GM12878 (cell line): ENCODE measurements at regions not wholly inside any gene's neighbourhood (a gene's known extent, or its start where the extent isn't known, plus 50 kb on each side); places are given as distances from the start of the nearest gene placed in this dataset.

Experiments used
- ATAC-seq: fragments of 200-7000 bp; cut with Tn5 transposase; 3 replicates; pipeline ENCODE4 v1.9.1; 2020; ENCODE audit warnings: mild to moderate bottlenecking, moderate library complexity
- BruUV-seq: library from RNA; stranded (reverse); fragments of 400-500 nt; replicated peaks from 2 replicates; lab custom pipeline; 2021; lab: Mats Ljungman, UMichigan
- CTCF ChIA-PET: fragments of 300-600 bp; sonication (Branson Sonifier 250); formaldehyde crosslinking; extraction: SDS; loops from one replicate; lab custom pipeline; 2021; ENCODE audit warnings: inconsistent platforms; lab: Yijun Ruan, JAX
- POLR2A ChIA-PET: fragments of 350-600 bp; formaldehyde crosslinking; extraction: SDS; loops from one replicate; lab custom pipeline; 2021; ENCODE audit warnings: inconsistent platforms; lab: Charles Lee
- RAD21 ChIA-PET: fragments of 300-600 bp; sonication (Branson Sonifier 250); formaldehyde crosslinking; loops from one replicate; lab custom pipeline; 2023; ENCODE audit warnings: antibody characterized with exemption; ENCODE audit not compliant: unreplicated experiment; lab: Charles Lee
- SMC1A ChIA-PET: fragments of 300-600 bp; sonication (Branson Sonifier 250); formaldehyde crosslinking; loops from one replicate; lab custom pipeline; 2023; ENCODE audit not compliant: unreplicated experiment, uncharacterized antibody; lab: Charles Lee
- DNase-seq: peaks from one replicate; pipeline ENCODE4 v3.0.0-alpha.2; 2011; ENCODE audit warnings: low read depth, low spot score
- FAIRE-seq: peaks from 3 replicates; lab custom pipeline; 2011; peaks lifted over from hg19 to GRCh38; lab: Jason Lieb, UNC
- H2AFZ ChIP-seq: 2 replicates; pipeline ENCODE4 v1.6.0; 2011; ENCODE audit warnings: low read depth, low read length, control low read depth; ENCODE audit not compliant: control insufficient read depth
- H3K27ac ChIP-seq: 2 replicates; pipeline ENCODE4 v1.5.1; 2011; ENCODE audit warnings: control low read depth; ENCODE audit not compliant: control insufficient read depth, insufficient read depth
- H3K27me3 ChIP-seq, 2 experiments: replicated peaks in 1 of 2; 2 replicates each; pipeline versions ENCODE4 v1.6.0 to v1.6.1; 2011; ENCODE audit warnings: low read length in 1 of 2; ENCODE audit not compliant: control insufficient read depth in 2 of 2, insufficient read depth in 2 of 2
- H3K36me3 ChIP-seq, 2 experiments: 2 replicates each; pipeline ENCODE4 v1.5.1; 2011; ENCODE audit warnings: low read length in 1 of 2; ENCODE audit not compliant: control insufficient read depth in 2 of 2, insufficient read depth in 2 of 2
- H3K4me1 ChIP-seq: 2 replicates; pipeline ENCODE4 v1.6.1; 2011; ENCODE audit warnings: mild to moderate bottlenecking, low read length, moderate library complexity, mixed read lengths; ENCODE audit not compliant: control insufficient read depth, insufficient read depth
- H3K4me2 ChIP-seq: 2 replicates; pipeline ENCODE4 v1.6.0; 2011; ENCODE audit warnings: control low read depth; ENCODE audit not compliant: control insufficient read depth, insufficient read depth
- H3K4me3 ChIP-seq: fragments of 200-600 bp; sonication (generic); 2 replicates; pipeline ENCODE4 v1.5.1; 2016
- H3K79me2 ChIP-seq: 2 replicates; pipeline ENCODE4 v1.6.0; 2011; ENCODE audit warnings: low read length; ENCODE audit not compliant: control insufficient read depth, insufficient read depth
- H3K9ac ChIP-seq: 2 replicates; pipeline ENCODE4 v1.8.0; 2011; ENCODE audit warnings: low read length, control low read depth, mixed read lengths; ENCODE audit not compliant: control insufficient read depth, insufficient read depth
- H3K9me3 ChIP-seq: replicated peaks from 3 replicates; pipeline ENCODE4 v1.5.1; 2011; ENCODE audit warnings: mild to moderate bottlenecking, low read length; ENCODE audit not compliant: control insufficient read depth, insufficient read depth
- H4K20me1 ChIP-seq: 2 replicates; pipeline ENCODE4 v1.6.0; 2011; ENCODE audit not compliant: control insufficient read depth, insufficient read depth
- CEBPZ ChIP-seq: fragments of 150-350 bp; IDR thresholded peaks from 2 replicates; pipeline ENCODE4 v1.6.1; 2016; ENCODE audit warnings: low read depth, low read length
- KDM1A ChIP-seq: fragments of 200-600 bp; sonication (generic); IDR thresholded peaks from 2 replicates; pipeline ENCODE4 v1.6.1; 2016; ENCODE audit warnings: borderline replicate concordance
- NFYB ChIP-seq: IDR thresholded peaks from 2 replicates; pipeline ENCODE4 v1.6.1; 2011; ENCODE audit warnings: low read depth, mild to moderate bottlenecking, low read length, improper control_type of control experiment, moderate library complexity; ENCODE audit not compliant: insufficient read depth
- whole genome bisulfite sequencing: methylation state at CpG from one replicate; pipeline ENCODE4 v1.1.6; 2016; ENCODE audit warnings: low lambda C conversion rate; ENCODE audit not compliant: insufficient replicate concordance, insufficient coverage; ENCODE audit errors: missing lambda C conversion rate; 5-methylcytosine and 5-hydroxymethylcytosine counted together
- in situ Hi-C: fragments of 300-500 bp; cut with MboI; formaldehyde crosslinking; loops from 9 replicates; pipeline ENCODE4 v1.14.3; 2018; ENCODE audit warnings: mixed read lengths
- intact Hi-C: fragments of 100-400 bp; cut with micrococcal nuclease; formaldehyde crosslinking; loops from one replicate; pipeline ENCODE4 v1.14.2; 2022; ENCODE audit not compliant: unreplicated experiment

GRCh38 chr20:51085769-51086168 is 62.9 kb upstream of the KCNG1 start:
- no TSS peak for BruUV-seq
- ChIA-PET SMC1A (interaction anchor here (1.3 kb wide), 1 partner anchor 102 kb away, joined by 4 read pairs; no protein-coding TSS in a partner anchor), CTCF (interaction anchor here (0.6 to 1.5 kb wide), 3 partner anchors 98 to 615 kb away, joined by 3 to 6 read pairs (median 3); no protein-coding TSS in a partner anchor), POLR2A (no interaction called here), RAD21 (interaction anchor here (0.6 kb wide), 1 partner anchor 61 kb away, joined by 3 read pairs; no protein-coding TSS in a partner anchor)
- H3K4me3 ChIP-seq, result no peak overlapping the region
- ATAC-seq (no peak), FAIRE-seq (no peak), DNase-seq (no peak)
- no peaks in the 10 kb centered on the region for H3K79me2 ChIP-seq
- 41% methylated on average over 4 of the region's 4 CpGs for WGBS
- TF ChIP-seq CEBPZ (no peak), KDM1A (no peak), NFYB (0 out of 2 replicates have a peak, but pooled peaks have one; percentile 45)
- no peaks in the 10 kb centered on the region for H3K36me3 ChIP-seq
- no peaks in the 10 kb centered on the region for H4K20me1 ChIP-seq
- no peaks in the 10 kb centered on the region for H3K9me3 ChIP-seq
- H3K4me1 ChIP-seq, result no peaks in the 10 kb centered on the region
- H3K9ac ChIP-seq, result no peak overlapping the region
- peaks cover 0 to 2% of the 10 kb centered on the region in 2 experiments; a peak in 2 of 4 replicates for H3K27me3 ChIP-seq
- H3K4me2 ChIP-seq, result no peak overlapping the region
- H2AFZ ChIP-seq, result no peak overlapping the region
- no peak overlapping the region for H3K27ac ChIP-seq
- in situ Hi-C loops (no loop called here), intact Hi-C loops (no loop called here)
